HG02973 (cell line): ENCODE measurements at regions not wholly inside any gene's neighbourhood (a gene's known extent, or its start where the extent isn't known, plus 50 kb on each side); places are given as distances from the start of the nearest gene placed in this dataset.

Experiments used
- ATAC-seq: cut with Tn5 transposase; IDR thresholded peaks from one replicate; pipeline ENCODE4 v1.9.1; 2021; ENCODE audit warnings: moderate library complexity; ENCODE audit not compliant: unreplicated experiment

DNA sequence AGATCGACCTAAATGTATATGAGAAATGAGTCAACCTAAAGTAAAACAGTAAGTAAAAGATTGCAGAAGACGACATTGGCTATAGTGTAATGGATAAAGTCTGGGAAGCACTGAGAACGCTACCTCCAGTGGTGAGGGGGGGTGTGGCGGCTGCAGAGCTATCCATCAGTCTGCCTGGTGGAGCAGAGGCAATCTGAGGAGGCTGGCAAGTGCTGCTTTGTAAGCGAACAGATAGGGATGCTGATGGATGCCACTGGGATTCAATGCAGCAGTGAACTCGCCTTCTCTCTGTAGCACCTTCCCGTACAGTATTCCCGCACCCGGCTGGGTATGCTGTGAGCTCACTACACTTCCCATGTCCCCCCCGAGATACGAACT is 261.5 kb downstream of the NSG2 start:
- no peak for ATAC-seq

DNA sequence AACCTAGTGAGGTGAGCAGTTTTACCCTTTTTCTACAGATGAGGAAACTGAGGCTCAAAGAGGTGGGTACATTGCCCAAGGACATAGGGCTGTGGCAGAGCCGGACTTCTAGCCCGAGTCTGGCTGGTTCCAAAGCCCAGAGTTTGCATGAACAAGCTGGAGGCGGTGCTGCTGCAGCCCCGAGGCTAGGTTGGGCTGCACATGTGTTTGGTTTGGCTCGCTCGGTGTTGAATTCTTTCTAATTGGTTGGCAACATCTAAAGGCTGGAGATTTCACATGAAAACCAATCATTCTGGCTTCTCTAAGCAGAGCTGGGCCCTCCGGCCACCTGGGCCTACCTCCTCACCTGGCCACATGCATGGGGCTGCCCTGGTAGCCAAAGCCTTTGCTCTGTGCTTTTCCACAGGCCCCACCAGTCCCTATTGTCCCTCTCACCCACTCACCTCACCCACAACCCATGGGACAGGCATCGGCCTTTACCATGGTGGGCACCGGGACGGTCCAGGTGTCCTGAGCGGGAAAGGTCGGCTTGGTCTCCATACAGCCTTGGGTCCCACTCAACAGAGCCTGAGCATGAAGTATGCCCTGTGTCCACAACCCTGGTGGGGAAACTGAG is 262.3 kb downstream of the NSG2 start:
- ATAC-seq, result no peak

DNA sequence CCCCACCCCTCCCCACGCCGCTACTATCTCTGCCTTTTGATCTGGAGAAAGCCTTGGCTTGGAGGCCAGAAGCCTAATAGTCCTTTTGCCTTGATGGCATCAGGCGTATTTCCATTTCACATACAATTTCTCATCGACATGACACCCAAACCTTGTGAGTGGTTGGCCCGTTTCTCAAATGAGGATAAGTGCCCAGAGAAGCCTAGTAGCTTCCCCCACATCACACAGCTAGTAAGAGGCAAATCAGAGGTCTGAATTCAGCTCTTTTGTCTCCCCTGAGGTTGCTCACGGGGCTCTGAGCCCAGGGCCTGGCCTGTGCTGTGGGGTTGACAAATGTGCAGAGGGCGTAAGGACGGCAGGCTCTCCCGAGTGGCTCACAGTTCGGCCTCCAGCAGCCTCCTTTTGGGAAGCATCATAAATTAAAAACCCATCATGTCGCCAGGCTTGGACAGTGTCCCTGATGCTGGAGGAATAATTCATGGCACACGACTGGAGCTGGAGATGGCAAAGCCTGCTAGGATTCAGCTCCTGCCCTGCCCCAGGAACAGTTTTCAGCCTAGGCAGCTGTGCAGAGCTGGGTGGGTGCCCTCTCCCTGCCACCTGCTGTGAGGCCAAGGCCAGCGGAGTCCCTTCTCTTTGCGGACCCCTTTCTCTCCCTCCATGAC is 263.8 kb downstream of the NSG2 start:
- no peak for ATAC-seq

DNA sequence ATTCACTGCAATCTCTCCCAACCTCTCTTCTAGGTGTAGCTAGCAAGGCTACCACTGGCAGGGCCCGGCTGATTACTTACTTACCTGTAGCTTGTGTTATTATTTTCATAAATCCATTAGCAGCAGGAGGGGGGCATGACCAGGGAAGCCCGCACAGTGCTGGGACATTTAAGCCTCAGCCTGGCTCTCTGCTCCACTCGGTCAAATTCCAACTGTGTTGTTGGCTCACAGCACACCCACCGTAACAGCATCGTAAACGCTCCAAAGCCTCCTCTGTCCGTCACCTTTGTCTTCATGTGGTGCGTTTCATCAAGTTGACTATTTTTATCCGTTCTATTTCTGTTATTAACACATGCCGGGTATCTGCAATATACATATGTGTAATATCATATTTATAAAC is 264.7 kb downstream of the NSG2 start:
- ATAC-seq, result no peak

DNA sequence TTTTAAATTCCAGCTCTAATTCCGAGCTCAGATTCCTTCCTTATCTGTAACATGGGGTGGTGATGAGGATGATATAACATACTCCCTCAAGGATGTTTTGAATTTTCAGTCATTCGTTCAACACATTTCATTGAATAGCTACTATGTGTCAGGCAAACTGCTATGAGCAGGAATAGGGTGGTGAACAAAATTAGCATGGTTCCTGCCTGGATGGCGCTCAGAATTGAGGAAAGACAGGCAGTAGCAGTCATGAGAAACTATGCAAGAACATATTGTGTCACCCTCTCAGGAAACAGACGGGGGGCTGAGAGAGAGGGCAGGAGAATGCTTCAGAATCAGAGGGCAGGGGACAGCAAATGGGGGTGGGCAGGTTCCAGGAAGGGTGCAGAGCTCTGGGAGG is 265.2 kb downstream of the NSG2 start:
- no peak for ATAC-seq

DNA sequence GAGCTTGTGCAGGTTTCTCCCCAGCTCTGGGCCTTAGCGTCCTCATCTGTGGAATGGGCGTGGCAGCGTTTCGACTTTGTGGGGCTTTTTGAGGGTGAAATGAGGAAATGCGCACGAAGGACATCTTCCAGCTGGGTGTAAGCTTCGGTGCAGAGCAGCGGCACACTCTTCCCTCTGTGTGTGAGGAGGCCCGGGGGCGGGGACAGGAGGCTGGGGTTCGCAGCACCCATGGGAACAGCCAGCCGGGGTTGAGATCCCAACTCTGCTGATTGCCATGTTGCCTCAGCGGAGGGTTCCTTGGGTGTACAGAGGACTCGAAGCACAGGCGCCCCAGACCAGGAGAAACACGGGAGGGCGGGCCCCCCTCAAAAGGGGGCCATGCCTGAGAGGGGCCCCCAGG is 265.6 kb downstream of the NSG2 start:
- ATAC-seq, result no peak

DNA sequence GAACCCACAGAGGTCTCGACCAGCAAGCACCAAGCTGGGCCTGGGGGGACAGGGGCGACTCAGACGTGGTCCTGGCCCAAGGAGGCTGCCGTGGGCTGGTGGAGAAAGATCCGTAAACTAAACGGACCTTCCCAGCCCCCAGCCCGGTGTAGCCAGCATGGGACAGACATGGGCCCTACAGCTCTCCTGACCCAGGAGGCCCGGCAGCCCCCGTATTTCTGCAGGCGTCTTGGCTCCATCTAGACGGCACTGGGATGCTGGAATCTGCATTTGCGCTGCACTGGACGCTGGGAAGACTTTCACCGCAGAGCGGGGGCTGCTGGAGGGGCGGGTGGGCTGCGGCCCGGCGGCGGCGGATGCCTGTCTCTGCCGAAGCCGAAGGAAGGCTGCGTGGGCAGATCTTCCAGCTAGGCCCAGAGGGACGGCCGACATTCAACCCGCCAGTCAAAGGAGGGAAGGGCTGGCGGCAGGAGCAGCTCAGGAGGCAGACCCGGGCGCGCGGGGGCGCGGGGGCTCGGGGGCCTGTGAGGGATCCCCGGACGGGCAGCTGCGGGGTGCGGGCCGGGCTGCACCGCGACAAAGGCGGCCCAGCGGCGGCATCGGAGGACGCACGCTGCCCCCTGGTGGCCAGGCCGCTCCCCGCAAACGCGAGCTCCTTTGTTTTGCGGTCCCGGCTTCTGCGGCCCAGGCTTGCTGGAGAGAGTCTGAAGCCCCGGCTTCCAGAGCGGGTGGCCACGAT is 266.2 kb downstream of the NSG2 start:
- ATAC-seq, result peak; percentile 63

DNA sequence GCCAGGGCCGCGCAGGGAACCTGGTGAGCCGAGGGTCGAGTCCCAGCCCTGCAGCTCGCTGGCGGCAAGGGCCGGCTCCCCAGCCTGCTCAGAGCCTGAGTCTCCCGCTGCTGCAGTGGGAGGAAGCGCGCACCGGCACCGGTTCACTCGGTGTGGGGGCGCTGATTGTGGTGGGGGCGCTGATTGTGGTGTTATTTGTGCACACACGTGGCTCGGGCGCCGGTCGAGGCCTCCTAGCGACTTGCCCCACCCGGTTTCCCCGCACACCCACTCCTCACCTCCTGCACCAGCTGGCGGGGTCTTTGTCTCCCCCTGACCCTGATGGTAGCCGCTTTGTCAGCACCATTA is 266.7 kb downstream of the NSG2 start:
- ATAC-seq, result no peak

DNA sequence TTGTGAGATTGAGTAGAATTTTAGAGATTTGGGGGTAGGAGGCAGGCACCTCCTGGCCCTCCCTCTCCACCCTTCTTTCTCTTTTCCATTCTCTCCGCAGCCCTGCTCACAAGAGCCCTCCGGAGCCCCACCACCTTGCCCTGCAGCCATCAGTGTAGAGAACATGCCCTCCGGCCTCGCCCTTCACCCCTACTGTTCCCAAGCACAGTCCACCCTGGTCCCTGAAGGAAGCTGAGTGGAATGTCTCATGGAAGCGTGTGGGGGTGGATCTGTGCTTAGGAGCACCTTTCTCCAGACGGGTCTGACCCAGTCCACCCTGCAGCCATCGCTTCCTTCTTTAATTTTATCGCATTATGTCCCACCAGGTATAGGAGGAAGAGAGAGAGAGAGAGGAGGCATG is 267.1 kb downstream of the NSG2 start:
- no peak for ATAC-seq

DNA sequence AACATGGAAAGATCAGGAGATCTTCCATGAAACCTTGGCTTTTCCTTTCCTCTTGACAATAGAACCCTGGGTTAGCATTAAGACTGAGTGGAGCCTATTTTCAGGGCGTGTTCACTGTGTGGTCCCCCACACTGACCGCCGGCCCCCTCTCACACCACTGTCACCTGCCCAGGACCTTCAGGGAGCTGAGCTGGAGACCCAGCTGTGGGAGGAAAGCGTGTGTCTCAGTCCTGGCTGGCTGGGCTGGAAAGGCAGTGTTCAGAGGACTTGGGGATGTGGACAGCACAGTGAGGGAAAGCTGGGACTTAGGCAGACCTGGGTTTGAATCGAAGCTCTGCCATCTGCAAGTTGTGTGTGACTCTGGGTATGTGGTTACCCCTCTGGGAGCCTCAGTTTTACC is 268.1 kb downstream of the NSG2 start:
- ATAC-seq, result no peak

DNA sequence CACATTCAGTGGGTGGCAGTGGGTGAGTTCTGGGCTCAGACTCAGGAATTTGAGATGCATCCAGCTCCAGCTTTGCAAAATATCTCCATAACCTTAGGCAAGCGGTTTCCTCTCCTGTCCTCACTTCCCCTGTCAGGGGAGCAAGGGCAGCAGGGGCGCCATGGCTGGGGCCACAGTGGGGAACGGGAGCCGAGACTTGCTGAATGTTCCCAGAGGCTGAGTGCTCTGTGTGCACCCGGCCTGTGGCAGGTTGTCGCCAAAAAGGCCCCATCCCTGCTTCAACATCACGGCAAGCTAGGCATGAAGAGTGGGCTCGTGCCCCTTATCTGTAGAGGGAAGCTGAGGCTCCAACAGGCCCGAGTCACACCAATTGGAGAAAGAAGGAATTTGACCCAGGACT is 268.8 kb downstream of the NSG2 start:
- no peak for ATAC-seq

DNA sequence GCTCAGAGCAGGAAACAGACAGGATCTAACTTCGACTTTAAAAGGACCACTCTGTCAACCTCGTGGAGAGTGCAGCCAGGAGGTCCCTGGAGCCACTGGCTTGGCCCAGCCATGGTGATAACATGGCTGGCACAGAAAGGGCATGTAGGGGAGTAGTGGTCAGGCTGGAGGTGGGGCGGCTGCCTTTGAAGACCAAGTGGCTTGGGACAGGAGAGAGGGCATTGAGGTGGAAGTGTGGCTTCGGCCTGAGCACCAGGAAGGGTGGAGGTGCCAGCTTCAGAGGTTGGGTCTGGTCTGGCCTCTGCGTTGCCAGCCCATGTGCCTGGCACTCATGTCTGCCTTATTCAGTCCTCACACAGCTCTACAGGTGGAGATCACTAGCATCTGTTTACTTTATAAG is 270.0 kb downstream of the NSG2 start:
- ATAC-seq, result no peak

DNA sequence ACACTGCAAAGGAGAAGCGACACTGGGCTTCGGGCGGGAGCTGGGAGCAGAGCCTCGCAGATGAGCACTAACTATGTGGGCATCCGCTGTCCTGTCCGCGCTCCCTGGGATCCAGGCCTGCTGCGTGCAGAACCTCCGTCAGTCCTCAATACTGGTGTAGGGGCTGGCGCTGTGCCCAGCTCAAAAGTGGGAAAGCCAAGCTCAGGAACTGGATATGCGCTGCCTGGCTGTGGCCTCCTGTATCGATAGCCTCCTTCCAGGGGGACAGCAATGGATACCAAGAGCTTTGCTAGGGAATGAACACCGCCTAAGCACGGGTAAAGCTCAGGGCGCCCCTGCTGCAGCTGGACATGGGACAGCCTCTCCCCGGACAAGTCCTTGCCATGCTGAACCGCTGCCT is 270.4 kb downstream of the NSG2 start:
- no peak for ATAC-seq

DNA sequence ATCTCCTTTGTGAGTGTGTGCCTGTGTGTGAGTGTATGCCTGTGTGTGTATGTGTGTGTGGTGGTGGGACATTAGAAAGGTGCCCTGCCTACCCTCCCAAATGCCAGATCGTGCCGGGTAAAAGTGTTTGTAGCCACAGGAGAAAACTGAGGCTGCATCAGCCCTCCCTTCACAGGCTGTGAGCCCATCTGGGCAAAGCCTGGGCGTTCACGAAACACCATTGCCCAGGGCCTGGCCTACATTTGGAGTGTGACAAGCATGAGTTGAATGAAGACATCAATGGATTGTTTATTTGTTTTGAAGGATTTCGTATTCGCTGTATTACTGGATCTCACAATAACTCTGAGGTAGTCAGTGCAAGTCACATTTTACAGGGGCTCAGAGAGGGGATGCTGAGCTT is 270.8 kb downstream of the NSG2 start:
- ATAC-seq, result no peak

DNA sequence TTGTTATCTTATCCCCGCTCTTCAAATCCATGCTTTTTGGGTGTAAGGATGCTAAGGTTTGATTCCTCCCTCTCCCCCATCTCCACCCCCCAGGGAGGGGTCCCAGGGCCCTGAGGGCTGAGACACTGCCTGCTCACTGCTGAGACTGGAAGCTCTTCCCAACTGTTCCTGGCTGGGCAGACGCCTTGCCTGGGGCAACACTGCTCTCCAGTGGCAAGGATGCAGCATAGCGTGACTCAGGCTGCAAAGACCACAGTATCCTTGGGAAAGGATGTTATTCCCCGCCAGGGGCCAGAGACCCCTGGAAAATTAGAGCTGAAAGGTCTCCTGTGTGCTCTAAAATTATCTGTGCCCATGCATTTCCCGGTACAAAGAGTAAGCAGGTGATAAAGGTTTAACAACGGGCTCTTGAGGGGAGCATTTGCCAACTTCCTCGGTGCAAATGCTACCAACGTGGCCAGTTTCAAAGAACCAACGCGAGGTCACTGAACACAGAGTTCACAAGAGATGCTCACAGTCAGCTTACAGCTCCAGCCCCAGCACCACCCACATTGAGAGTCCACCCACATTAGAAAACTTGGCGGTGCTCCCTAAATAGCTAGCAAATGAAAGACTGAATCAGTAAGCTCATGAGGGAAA is 271.9 kb downstream of the NSG2 start:
- ATAC-seq, result no peak

DNA sequence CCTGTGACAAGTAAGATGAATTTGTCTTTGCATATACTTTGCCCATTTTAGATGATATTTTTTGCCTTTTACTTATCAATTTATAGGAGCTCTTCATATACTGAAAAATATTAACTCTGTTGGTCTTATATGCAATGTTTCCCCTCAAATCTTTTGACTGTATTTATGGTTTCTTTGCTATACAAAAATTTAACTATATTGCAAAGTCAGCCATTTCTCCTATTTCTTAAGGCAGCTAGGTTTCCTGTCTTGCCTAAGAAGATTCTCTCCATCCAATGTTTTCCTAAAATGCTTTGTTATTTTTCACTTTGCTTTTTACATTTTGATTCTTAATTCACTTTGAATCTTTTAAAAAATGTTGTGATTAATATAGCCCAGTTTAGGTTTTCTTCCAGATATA is 273.1 kb downstream of the NSG2 start:
- no peak for ATAC-seq

DNA sequence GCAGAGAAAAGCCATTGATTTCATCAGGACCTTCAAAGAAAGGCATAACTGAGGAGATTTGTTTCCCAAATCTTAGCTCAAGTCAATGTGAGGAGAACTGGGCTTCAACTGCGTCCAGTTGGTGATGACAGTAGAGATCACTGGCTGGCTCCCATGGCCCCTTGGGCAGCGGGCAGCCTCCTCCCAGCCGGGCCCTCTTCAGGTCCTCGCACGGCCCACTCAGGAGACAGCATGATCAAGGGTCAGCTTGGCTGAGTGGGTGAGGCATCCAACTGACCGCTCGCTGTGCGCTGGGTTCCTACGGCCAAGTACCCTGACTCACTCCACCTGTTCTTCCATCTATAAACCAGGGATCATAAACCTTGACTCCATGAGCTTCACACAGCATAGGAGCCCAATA is 274.0 kb downstream of the NSG2 start:
- no peak for ATAC-seq

DNA sequence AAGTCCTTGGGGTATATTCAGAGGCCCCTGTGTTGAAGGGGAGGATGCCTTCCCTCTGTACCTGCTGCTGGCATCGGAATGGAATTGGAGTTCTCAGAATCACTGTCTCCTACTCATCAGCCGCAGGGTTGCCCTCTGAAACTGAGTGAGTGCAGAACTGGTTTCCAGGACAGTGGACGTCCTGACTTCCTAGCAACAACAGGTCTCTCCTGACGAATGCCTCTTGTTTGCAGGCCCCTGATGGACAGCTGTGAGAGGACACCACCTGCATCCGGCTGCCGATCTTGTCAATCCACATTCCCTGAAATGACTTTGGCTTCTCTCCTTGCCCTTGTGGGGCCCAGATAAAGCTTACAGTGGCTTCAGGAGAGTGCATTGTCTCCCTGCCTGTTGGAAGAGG is 274.5 kb downstream of the NSG2 start:
- no peak for ATAC-seq

DNA sequence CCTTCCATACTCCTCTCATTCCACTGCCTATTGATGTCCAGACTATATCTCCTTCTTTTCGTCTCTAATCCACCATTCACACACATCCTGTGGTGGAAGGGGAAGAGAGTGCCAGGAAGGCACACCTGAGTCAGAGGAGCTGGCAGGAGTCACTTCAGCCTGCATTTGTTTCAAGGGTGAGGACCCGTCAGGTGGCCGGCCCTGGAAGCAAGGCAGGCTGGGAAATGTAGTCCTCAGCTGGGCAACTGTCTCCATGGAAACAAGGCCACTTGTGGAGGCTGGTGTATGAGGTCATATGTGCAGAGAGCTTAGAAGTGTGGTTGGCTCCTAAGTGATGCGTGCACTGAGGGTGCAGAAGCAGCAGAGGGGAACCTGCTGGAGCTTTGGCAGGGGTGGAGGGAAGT is 278.4 kb downstream of the NSG2 start:
- peak; percentile 68 for ATAC-seq

DNA sequence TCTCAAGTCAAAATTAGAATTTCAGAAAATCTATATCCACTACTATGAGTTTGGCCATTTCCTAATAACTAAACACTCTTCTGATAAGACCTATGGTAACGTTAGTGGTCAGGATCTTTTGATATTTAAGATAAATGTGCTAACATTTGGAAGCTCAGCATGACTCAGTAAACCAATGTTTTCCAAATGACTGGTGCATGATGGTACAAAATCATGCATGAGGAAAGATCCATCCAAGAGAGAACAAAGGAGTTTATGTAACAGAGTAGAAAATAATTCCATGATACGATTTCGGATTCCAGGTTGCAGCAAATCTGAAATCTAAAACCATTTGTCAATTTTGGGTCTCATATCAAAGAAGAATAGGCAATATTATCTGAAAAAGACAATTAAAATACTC is 279.2 kb downstream of the NSG2 start:
- ATAC-seq, result no peak

DNA sequence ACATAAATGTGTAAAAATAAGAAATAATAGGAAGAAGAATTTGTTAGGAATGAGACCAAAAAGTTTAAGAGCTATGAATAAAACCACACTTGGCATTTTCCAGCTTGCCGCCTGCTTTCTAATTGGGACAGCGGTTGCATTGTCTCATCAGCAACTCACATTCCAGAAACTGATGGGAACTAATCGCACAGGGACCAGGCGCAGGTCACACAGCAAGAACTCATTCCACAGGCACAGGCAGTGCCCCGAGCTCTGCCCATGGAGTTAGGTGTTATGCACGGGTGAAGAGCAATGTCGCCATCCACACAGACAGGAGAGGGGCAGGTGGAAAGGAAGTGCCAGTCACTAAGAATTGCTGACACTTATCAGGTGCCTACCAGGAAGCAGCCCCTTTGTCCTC is 279.9 kb downstream of the NSG2 start:
- no peak for ATAC-seq

DNA sequence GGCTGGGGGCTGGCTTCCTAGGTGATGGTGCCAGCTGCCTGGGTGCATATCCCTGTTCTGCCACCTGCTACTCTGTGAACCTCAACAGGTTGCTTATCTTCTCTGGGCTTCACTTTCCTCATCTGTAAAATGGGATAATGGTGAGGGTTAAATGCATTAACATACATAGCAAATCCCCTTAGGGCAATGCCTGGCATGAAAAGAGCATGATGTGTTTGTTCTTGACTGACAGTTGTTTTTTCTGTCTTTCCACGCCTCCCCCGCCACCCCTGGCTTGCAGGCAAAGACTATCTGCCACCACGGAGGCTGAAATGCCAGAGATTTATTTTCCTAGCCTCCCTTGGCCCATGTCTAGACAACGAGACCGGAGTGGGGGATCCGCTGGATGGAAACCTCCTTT is 280.5 kb downstream of the NSG2 start:
- ATAC-seq, result no peak
